Chondrocyte (in vitro differentiated cells): ENCODE measurements at regions not wholly inside any gene's neighbourhood (a gene's known extent, or its start where the extent isn't known, plus 50 kb on each side); places are given as distances from the start of the nearest gene placed in this dataset.

ENCODE experiments used
- DNase-seq: peaks from one replicate; pipeline ENCODE4 v3.0.0; 2021; ENCODE audit warnings: mixed read lengths, low spot score
- H3K27ac Mint-ChIP-seq: one replicate; pipeline ENCODE4 v1.8.0; 2021; ENCODE audit warnings: mild to moderate bottlenecking, moderate library complexity, mixed read lengths; ENCODE audit not compliant: unreplicated experiment
- H3K27me3 Mint-ChIP-seq: 2 replicates; pipeline ENCODE4 v1.8.0; 2021; ENCODE audit warnings: low read depth, mixed read lengths
- H3K36me3 Mint-ChIP-seq: 2 replicates; pipeline ENCODE4 v1.8.0; 2021; ENCODE audit warnings: low read depth, mixed read lengths
- H3K4me1 Mint-ChIP-seq: 2 replicates; pipeline ENCODE4 v1.8.0; 2021; ENCODE audit warnings: low read depth, mild to moderate bottlenecking, mixed read lengths
- H3K4me3 Mint-ChIP-seq: one replicate; pipeline ENCODE4 v1.8.0; 2021; ENCODE audit warnings: mild to moderate bottlenecking, moderate library complexity, mixed read lengths; ENCODE audit not compliant: unreplicated experiment
- H3K9me3 Mint-ChIP-seq: 2 replicates; pipeline ENCODE4 v1.8.0; 2021; ENCODE audit warnings: low read depth, mixed read lengths
- TF ChIP-seq, protein P1 (sequence below): fragments of 200-600 bp; sonication (generic); IDR thresholded peaks from 2 replicates; pipeline ENCODE4 v1.5.0; 2021; ENCODE audit warnings: antibody characterized with exemption, mild to moderate bottlenecking, moderate library complexity

GRCh38 chr9:134591082-134591571 is 50.5 kb upstream of the COL5A1 start:
- Mint-ChIP-seq H3K36me3 (no peaks in the 10 kb centered on the region), H3K27ac (peak overlapping the region; percentile 96), H3K4me1 (peaks cover 46% of the 10 kb centered on the region), H3K9me3 (no peaks in the 10 kb centered on the region), H3K27me3 (no peaks in the 10 kb centered on the region), H3K4me3 (peak overlapping the region; percentile 42)
- TF ChIP-seq, protein P1, sequence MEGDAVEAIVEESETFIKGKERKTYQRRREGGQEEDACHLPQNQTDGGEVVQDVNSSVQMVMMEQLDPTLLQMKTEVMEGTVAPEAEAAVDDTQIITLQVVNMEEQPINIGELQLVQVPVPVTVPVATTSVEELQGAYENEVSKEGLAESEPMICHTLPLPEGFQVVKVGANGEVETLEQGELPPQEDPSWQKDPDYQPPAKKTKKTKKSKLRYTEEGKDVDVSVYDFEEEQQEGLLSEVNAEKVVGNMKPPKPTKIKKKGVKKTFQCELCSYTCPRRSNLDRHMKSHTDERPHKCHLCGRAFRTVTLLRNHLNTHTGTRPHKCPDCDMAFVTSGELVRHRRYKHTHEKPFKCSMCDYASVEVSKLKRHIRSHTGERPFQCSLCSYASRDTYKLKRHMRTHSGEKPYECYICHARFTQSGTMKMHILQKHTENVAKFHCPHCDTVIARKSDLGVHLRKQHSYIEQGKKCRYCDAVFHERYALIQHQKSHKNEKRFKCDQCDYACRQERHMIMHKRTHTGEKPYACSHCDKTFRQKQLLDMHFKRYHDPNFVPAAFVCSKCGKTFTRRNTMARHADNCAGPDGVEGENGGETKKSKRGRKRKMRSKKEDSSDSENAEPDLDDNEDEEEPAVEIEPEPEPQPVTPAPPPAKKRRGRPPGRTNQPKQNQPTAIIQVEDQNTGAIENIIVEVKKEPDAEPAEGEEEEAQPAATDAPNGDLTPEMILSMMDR = no peak
- DNase-seq = no peak

DNA sequence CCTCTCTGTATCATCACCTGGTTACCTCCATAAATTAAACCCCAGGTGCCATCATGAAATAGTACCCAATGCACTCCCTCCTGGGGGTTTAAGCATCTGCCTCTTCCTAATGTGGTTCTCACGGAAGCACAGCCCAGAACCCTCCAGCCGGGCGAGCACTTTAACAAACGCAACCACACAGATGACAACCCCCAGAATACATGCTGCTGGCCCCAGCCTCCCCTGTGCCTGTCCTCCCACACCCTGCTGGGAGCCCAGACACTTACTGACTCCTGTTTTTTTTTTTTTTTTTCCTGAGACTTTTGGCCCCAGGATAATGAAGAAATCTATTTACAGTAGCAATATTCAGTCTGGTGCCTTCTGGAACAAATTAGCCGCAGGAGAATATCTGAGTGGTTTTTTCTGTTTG is 50.0 kb upstream of the COL5A1 start:
- H3K27ac Mint-ChIP-seq = peak overlapping the region; percentile 96
- no peaks in the 10 kb centered on the region for H3K36me3 Mint-ChIP-seq
- DNase-seq = no peak
- TF ChIP-seq, protein P1 = no peak
- H3K27me3 Mint-ChIP-seq = no peaks in the 10 kb centered on the region
- H3K9me3 Mint-ChIP-seq = no peaks in the 10 kb centered on the region
- H3K4me3 Mint-ChIP-seq = peak overlapping the region; percentile 42
- peaks cover 42% of the 10 kb centered on the region for H3K4me1 Mint-ChIP-seq
